ENCODE measurements at regions not wholly inside any gene's neighbourhood (a gene's known extent, or its start where the extent isn't known, plus 50 kb on each side); places are given as distances from the start of the nearest gene placed in this dataset.

DNA sequence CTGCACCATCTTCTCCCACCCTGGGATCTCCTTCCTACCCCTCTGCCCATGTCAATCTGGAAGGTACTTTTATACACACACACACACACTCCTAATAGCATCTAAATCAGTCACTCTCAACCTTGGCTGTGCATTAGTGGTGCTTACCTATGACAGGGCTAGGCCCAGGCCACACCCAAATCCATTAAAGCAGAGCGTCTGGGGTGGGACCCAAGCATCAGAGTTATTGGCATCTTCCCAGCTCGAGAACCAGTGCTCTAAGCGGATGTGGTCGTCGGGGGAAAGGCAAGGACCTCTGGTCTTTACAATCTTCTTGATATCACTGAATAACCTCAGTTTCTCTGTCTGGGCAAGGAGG is 194.6 kb downstream of the TRIM29 start:
- DNase-seq (ENCODE audit: low read depth, low spot score): no peak
- H3K27ac ChIP-seq: no peak overlapping the region

DNA sequence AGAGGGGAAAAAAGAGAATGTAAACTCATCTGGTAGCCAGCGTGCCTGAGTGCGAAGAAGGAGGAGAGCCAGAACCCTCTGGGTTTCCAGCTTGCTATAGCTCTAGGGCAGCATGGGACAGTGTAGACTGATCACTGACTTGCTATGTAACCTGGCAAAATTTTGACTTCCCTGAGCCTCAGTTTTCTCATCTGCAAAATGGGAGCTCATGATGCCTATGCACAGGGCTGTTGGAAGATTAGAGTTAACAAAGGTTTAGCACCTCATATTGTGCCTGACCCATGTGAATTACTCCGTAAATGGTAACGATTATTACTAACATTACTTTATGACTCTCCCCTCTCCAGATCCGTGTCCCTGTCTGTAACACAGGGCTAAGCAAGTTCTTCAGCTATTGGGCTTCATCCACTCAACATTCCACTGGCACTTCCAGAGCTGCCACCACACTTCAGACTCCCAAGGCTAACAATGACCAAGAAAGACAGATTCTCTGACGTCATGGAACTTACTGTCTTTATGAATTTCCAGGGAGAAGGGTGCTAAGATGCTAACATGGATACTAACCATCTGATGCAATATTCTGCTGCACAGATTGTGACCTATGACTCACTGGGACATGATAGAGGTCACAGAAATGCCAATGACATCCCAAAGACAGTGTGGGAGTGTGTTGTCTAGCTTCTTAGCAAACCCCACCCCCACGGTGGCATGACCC is 195.2 kb downstream of the TRIM29 start:
- DNase-seq (ENCODE audit: low read depth, low spot score): no peak
- no peak overlapping the region for H3K27ac ChIP-seq

DNA sequence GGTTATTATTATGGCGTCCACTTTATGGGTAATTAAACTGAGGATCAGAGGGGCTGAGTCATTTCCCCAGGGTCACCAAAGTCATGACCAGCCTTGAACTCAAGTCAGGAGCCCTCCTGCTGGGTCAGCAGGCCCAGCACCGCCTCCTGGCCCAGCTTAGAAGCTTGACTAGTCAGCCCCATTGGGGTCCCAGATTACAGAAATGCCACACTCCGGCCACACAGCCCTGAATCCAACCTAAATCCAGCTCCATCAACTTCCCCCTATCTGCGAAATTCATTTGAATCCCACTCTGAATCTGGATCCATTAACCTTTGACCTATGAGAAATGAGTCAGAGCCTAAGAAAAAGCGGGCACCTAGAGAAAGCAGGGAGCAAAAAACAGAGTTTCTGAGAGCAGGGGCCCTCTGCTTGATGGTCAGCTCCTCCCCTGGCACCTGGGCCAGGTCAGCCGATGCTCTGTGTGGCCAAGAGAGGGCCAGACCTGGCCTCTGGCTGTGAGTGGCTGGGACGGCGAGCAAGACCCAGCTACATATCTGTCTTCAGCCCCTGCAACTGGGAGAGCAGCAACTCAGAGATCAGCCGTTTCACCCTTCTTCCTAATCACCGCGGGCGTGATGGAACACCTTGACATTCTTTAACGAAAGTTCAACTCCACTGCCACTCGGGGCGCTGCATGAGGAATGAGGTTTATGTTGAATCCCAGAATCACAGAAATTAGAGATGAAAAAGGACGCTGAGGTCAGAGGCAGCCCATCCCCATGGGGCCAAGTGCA is 196.1 kb downstream of the TRIM29 start:
- H3K27ac ChIP-seq: no peak overlapping the region
- DNase-seq (ENCODE audit: low read depth, low spot score): no peak

DNA sequence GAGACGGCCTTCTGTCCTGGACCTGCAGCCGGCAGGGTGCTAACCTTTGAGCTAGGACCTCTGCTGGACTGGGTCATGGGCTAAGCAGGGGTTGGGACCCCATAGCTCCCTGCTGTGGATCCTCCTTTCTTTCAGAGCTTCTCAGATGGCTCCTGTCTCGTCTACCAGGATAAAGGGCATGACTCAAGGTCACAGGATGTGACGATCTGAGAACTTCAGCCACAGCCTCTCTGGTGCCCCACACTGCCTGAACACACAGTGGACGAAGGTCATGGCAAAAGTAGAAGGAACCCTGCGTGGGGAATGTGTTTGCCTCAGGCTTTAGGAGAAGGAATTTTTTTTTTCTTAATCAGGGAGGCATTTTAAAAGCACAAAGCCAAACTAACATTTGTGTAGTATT is 196.7 kb downstream of the TRIM29 start:
- no peak for DNase-seq (ENCODE audit: low read depth, low spot score)

DNA sequence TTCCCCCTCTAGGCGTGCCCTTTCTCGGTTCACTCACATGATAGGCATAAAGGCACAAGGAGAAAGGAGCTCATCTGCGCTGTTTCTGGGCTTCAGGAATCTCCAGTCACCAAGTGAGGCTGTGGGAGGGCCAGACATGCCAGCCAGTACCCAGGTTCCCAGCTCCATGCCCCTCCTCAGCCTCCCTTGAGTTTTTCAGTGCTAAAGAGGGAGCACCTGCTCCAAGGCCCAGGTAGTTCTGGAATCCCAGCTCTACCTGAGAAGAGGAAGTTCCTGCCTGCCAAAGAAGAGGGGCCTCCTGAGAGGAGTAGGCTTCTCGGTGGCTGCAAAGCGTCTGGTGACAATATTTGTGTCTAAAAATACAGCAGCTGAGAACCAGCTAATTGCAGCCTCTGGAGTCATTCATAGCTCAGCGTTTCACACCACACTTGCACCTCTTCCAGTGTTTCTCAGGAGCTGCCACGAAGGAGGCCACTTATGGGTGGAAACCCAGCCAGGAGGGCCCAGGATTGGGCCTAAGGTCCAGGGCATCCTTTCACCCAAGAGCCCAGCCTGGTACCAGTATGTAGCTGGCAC is 197.4 kb downstream of the TRIM29 start:
- no peak for DNase-seq (ENCODE audit: low read depth, low spot score)
- H3K27ac ChIP-seq: no peak overlapping the region

More for the DNA sequence above, 196.7 kb downstream of the TRIM29 start:
- H3K27ac ChIP-seq: no peak overlapping the region

DNA sequence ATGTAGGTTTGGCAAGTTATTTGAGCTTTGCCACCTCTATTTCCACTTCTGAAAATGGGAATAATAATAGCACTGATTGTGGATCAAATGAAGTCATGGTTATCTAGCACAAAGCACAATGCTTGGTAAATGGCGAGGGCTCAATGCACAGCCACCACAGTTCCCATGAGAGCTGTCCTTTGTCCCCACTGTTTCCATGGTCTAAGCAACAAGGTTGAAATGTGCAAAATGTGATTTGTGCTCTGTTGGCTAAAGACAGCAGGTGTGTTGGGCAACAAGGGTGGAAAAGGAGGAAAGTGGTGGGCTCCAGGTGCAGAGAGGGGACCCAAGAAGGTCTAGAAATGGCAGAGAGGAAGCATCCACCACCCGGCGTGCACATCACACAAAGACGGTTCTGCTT is 200.5 kb downstream of the TRIM29 start:
- H3K27ac ChIP-seq: no peak overlapping the region
- no peak for DNase-seq (ENCODE audit: low read depth, low spot score)

DNA sequence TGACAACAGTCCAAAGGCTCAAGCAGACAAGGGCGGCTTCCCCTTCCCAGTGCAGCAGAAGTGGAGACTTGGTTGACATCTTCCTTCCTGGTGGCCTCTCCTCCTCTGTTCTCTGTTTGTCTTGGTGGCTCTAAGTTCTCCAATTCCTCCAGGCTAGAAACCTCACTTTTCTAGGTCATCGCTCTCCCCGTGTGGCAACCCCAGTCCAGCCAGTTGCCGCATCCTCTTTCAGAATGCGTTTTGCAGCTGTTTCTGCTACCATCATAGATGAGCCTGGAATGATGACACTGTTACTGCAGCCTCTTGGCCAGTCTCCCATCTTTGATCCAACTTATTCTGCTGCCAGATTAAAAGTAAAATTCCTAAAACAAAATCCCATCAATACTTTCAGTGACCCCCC is 201.5 kb downstream of the TRIM29 start:
- DNase-seq (ENCODE audit: low read depth, low spot score): no peak
- no peak overlapping the region for H3K27ac ChIP-seq

DNA sequence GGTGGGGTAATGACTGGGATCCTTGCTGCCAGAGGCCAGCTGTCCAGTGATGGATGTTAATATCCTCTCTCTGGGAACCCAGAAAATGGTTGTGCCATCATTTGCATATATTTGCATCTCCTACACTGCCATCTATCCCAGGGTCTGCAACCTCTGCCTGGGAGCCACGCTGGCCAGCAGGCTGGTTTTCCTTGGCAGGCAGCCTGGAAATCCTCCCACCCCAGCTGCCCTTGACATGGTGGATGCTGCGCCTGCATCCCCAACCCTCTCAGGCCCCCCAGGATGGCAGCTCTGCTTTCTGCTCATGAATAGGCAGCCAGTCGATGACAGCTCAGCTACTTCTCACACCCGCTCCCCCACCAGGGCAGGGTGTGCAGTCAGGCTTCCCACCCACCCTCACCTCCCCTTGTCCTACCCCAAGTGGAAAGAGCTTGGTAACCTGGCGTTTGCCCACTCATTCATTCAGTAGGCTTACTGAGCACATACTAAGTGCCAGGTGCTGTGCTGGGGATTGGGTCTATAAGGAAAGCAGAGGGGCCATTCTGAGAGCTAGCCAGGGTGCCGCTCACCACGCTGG is 202.5 kb downstream of the TRIM29 start:
- DNase-seq (ENCODE audit: low read depth, low spot score): no peak
- no peak overlapping the region for H3K27ac ChIP-seq

DNA sequence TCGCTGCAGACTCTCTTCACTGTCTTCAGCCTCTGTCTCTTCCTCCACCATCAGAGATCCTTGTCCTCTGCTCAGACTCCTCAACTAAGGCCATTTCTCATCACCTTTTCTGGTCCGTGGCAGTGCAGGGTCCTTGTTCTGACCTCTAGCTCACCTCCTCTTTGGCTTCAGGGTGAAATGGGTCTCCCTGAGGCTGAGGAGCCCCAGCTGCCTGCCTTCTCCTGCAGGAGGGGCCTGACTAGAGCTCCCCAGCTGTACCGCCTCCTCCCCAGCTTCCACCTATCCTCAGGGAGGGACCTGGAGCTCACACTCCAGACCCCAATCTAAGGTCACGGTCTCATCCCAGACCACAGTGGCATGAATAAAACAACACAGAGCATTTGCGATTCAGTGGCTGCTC is 203.0 kb downstream of the TRIM29 start:
- no peak overlapping the region for H3K27ac ChIP-seq
- no peak for DNase-seq (ENCODE audit: low read depth, low spot score)

DNA sequence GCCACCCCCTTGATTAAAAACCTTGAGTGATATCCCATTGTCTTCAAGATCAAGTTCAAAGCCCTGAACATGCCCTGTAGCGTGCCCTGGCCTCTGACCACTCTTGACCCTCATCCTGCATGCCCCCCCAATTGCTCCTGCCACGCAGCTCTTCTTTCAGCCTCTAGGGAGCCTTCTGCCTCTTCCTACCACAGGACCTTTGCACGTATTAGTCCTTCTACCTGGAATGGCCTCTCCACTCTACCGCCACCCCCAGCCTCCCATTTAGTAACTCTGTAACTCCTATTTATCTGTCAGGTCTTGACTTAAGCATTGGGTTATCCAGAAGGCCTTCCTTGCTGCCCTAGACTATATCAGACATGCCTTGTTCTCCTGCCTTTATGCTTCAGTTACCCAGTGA is 203.6 kb downstream of the TRIM29 start:
- no peak overlapping the region for H3K27ac ChIP-seq
- DNase-seq (ENCODE audit: low read depth, low spot score): no peak

DNA sequence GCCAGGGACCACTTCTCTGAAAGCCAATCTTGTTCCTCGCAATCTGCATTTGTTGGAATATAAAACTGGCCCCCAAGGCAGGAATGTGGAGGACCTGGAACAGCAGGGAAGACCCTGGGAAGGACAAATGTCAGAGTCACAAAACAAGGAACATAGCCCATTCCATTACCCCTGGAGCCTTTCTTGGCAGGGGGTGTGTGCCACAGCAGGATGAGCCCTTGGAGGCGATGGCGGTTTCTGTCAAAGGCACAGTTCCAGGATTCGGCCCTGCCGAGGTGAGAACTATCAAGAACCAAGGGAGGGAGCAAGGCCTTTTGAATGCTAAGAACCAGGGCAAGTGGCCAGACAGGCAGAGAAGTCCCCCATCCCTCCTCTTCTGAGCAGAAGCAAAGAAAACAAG is 204.3 kb downstream of the TRIM29 start:
- no peak for DNase-seq (ENCODE audit: low read depth, low spot score)
- no peak overlapping the region for H3K27ac ChIP-seq

DNA sequence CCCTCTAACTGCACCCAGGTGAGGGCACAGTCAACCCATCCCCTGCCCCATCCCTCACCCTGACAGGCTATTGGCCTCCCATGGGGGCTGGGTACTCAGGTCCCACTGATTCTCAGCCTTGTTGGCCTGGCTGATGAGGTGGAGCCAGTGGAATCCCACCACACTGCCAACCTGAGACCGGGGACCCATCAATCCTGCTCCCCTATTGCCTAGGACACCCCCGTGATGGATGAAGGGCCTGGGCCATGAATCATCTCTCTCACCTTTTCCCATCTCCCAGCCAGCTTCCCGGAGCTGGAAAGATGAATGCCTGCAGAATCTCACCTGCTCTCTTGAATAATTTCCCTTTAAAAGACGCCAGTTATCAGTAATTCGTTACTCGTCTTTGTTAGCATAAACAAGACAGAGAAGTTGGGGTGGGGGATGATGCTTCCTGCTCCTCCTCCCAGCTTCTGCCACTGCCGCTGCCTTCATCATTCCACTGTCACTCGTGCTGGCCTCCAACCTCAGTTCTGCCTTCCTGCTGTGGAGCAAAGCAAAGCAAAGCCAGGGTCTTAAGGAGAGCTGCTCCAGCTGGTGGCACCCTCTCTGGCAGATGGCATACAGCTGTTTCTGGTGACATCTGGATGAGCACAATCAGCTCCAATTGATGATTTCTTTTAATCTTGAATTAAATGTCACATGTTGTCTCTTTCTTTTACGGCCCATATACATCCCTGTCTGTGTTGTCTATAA is 204.0 kb upstream of the NECTIN1 start:
- no peak overlapping the region for H3K27ac ChIP-seq
- DNase-seq (ENCODE audit: low read depth, low spot score): no peak

DNA sequence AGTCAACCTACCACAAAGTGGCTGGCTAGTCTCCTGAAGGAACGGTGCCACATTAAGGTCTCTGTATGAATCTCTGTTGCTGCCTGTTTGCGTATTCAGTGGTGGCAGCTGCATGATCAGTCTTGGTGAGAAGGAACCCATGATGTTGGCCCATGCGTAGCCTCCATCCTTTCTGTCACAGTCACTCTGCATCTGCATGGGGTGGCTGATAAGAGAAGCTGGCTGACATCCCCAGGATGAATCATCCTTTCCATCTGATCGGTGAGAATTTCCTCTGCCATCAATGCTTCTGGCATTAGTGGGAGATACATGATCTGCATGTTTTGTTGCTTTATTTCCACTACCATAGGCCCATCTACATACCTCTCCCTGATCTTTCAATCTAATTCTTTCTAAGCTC is 199.0 kb upstream of the NECTIN1 start:
- H3K27ac ChIP-seq: no peak overlapping the region
- no peak for DNase-seq (ENCODE audit: low read depth, low spot score)

DNA sequence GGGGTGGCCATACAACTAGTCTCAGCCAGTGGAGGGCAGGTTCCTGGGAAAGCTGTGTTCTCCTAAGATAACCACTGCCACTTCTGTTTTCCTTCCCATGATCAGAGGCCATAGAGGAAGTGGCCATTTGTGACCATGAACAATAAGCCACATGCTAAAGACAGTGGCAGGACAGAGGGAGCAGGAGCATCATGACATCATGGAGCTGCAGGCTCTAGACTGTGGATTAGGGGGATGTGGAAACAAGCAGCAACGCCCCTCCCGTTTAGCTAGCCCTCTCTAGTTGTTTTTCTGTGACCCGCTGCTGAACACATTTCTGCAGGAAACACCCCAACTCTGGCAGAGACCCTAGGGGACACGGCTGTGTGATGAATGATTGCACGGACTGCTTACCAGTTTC is 195.0 kb upstream of the NECTIN1 start:
- DNase-seq (ENCODE audit: low read depth, low spot score): no peak
- H3K27ac ChIP-seq: no peak overlapping the region

DNA sequence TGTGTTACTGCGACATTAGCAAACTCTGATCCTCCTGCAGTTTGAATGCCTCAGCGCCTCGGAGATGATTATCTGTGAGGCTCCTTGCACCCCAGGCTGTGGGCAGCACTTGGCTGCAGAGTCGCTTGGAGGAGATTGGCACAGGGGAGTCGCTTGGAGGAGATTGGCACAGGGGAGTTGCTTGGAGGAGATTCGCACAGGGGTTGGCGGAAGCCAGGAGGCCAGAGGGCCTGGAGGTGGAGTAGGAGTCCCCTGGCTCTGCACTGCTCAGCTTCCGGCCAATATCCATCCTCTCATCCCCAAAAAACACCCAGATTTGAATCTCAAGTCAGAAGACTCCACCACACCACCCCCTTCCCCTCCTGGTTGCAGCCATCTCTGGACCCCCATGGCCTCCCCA is 192.6 kb upstream of the NECTIN1 start:
- no peak overlapping the region for H3K27ac ChIP-seq
- no peak for DNase-seq (ENCODE audit: low read depth, low spot score)

DNA sequence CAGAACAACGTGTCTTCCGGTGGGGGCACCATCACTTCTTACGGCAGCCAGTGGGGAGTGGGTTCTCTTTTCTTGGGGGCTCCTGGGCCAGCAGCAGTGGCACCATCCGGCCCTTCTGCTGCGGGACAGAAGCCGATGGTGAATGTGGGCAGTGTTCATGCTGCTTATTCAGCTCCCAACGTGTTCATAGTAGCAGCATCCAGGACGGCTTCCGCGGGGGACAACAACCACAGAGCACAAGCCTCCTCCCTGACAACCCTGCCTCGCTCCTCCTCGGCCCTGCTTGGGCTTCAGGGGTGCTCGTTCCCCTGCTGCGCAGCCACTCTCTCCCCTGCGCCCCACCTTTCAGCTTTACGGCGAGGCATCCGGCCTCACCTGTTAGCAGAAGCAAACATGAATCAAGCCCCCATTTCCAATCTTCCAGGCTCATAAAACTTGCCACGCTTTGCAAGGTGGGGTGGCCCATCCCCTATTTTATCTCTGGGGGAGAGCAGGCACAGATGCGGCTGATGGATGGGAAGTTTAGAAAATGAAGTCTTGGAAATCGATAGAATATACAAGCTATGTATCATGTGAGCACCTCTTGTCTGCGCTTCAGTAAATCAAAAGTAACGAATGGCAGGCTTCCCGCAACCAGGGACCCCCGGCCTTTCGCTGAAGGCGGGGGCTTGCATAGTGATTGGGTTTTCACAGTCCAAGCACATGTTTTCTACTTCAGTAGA is 191.8 kb upstream of the NECTIN1 start:
- H3K27ac ChIP-seq: no peak overlapping the region
- DNase-seq (ENCODE audit: low read depth, low spot score): no peak

DNA sequence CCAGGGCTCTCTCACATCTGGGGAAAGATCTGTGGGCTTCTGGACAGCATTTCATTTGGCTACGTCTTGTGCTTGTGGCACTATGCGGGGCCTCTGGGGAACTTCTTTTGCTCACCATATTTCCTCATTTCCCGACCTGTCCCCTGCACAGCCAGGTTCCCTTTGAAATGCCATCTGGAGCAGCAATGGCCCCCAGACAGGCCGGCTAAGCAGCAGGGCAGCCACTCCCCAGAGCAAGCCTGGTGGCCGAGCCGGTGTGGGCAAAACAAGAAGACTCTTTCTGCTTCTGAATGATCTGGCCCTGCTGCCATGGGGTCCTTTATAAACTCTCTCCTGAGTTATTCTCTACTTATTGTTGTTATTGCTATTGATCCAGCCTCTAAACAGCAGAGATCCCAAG is 190.7 kb upstream of the NECTIN1 start:
- no peak for DNase-seq (ENCODE audit: low read depth, low spot score)

DNA sequence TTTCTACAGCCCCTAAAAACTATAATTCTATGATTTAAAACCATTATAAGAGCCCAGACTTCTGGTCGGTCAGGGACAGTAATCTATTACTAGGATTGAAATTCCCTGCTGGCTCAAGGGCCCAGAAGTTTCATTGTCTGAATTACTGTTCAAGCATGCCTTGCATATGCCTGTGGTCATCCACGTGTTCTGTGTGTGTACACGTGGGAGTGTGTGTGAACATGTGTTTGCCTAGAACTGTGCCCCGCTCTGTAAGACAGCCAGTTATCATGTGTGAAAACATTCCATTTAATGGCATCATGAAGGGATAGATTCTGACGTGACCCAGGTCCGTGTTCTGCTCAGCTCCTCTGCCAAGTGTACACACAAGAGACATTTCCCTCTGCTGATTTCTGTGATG is 189.3 kb upstream of the NECTIN1 start:
- no peak for DNase-seq (ENCODE audit: low read depth, low spot score)
- H3K27ac ChIP-seq: no peak overlapping the region

More for the DNA sequence above, 190.7 kb upstream of the NECTIN1 start:
- no peak overlapping the region for H3K27ac ChIP-seq

DNA sequence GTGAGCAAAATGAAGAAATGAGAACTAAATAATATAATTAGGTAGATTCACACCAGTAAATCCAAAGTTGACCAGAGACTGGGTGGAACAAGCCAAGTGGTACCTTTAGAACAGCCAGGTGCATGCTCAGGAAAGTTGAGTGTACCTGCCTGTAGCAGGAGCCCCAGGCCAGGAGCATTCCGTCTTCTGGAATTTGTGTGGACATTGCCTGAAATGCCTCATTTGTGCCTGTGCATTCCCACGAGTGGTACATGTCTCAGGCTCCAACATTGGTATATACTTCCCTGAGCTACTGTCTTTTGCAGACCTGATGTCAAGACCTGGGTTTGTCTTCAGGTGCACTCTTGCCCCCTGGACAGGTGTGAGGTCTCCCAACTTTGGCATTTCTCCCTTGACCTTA is 187.6 kb upstream of the NECTIN1 start:
- no peak for DNase-seq (ENCODE audit: low read depth, low spot score)
- no peak overlapping the region for H3K27ac ChIP-seq

DNA sequence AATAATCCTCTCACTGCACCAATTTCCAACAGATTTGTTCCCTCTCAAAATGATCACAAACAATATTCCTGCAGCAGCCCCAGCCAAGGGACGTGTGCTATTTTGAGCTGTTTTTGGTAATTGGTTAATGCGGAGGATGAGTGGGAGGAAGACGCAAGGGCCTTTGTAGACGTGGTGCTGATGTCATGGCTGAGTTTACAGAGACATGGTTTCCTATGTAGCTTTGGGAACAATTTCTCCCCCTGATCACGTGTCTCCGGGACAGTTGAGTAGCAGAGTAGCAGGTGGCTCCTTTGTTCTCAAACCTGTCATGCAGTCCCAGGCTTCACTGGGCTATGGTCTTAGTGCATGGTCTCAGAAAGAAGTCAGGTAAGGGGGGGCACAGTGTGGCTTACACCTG is 183.2 kb upstream of the NECTIN1 start:
- no peak overlapping the region for H3K27ac ChIP-seq
- DNase-seq (ENCODE audit: low read depth, low spot score): no peak

Measured in epithelial cell of prostate (primary cell).